ENCODE measurements at regions not wholly inside any gene's neighbourhood (a gene's known extent, or its start where the extent isn't known, plus 50 kb on each side); places are given as distances from the start of the nearest gene placed in this dataset.

- intact Hi-C loops (cut with micrococcal nuclease) = no loop called here
Measured at GRCh38 chr4:31078661-31079060, 358.5 kb downstream of the PCDH7 start.

DNA sequence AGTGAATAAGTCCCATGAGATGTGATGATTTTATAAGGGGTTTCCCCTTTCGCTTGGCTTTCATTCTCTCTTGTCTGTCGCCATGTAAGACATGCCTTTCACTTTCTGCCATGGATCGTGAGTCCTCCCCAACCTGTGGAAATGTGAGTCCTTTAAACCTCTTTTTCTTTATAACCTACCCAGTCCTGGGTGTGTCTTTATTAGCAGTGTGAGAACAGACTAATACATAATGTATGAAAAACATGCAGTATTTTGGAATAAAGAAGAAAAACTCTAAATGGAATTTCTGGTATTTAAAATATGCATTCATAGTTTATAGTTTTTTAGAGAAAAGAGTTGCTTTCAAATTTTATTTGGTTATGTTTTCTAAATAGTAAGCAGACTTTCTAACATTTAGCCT is 360.7 kb downstream of the PCDH7 start:
- ATAC-seq = no peak
- no peak for DNase-seq
- intact Hi-C loops (cut with micrococcal nuclease) = no loop called here

More at GRCh38 chr4:31078661-31079060, 358.5 kb downstream of the PCDH7 start:
- ATAC-seq (no peak), DNase-seq (no peak)

GRCh38 chr4:31081366-31081765 is 361.2 kb downstream of the PCDH7 start:
- DNase-seq (no peak), ATAC-seq (no peak)
- intact Hi-C loops (cut with micrococcal nuclease) = no loop called here

DNA sequence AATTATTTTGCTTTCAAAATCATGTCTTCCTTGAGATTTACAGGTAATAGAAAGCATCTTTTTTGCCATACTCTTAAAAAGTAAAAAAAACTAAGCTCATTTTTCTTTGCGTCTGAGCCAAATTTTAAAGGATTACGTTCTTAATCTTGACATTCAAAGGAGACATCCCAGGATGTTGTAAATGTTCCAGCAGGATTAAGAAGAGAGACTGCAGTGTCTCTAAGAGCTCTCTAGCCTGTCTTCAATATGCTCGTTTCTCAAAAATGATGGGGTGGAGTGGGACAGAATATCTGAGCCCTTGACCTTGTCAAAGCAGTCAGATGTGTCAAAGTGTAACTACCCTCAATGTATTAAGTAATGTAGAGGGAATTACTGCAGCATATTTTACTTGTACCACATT is 363.3 kb downstream of the PCDH7 start:
- no peak for ATAC-seq
- no peak for DNase-seq
- intact Hi-C loops (cut with micrococcal nuclease) = no loop called here

DNA sequence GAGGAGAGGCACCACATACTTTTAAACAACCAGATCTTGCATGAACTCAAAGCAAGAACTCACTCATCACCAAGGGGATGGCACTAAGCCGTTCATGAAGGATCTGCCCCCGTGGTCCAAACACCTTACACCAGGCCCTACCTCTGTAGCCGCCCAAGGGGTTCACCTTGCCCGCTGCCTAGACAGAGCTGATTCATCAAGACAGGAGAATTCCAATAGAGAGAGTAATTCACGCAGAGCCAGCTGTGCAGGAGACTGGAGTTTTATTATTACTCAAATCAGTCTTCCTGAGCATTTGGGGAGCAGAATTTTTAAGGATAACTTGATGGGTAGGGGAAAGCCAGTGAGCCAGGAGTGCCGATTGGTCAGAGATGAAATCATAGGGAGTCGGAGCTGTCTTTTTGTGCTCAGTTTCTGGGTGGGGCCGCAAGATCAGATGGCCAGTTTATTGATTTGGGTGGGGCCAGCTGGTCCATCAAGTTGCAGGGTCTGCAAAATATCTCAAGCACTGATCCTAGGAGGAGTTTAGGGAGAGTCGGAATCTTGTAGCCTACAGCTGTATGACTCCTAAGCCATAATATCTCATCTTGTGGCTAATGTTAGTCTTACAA is 364.7 kb downstream of the PCDH7 start:
- DNase-seq = peak; percentile 14
- ATAC-seq = no peak
- intact Hi-C loops (cut with micrococcal nuclease) = no loop called here

DNA sequence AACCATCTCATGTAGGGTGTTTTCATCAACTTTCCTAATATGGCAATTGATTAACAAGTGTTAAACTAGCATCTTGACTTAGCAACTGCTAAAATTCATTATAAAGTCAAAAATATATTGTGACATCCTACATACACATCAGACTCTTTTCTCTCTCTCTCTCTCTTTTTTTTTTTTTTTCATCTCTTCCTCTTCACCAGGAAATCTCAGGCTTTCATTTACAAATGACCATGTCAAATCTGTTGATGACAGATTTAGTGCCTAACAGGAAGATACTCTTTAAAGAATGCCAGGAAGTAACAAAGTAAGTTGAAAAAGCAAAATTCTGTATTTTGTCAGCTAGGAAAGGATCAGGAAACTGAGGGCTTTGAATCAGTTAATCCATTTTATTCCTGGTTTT is 365.5 kb downstream of the PCDH7 start:
- no peak for DNase-seq
- ATAC-seq = no peak
- intact Hi-C loops (cut with micrococcal nuclease) = no loop called here

DNA sequence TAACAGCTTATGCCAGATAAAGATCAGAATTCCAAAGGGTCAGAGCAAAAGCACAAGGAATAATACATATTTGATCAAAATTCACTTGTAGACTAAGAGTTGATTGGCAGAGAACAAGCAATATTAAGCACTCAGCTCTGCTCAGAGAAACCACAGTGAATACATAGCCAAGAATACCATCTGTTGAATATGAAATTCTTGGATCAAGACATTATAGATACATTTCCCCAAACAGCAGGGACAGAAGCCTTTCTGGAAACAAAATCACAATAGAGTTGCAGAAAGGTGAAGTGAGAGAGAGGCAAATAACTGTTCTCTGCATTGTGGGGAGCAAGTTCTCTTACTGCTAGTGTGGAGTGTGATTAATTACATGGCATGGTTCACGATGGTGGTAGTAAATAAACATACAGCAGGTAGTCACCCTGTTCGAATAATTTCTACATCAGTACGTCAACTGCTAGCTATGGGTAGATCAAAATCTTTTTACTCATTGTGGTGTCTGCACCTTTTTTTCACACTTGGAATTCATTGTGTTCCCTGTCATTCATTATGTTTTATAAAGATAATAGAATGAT is 366.7 kb downstream of the PCDH7 start:
- intact Hi-C loops (cut with micrococcal nuclease) = no loop called here
- DNase-seq = no peak
- ATAC-seq = no peak

DNA sequence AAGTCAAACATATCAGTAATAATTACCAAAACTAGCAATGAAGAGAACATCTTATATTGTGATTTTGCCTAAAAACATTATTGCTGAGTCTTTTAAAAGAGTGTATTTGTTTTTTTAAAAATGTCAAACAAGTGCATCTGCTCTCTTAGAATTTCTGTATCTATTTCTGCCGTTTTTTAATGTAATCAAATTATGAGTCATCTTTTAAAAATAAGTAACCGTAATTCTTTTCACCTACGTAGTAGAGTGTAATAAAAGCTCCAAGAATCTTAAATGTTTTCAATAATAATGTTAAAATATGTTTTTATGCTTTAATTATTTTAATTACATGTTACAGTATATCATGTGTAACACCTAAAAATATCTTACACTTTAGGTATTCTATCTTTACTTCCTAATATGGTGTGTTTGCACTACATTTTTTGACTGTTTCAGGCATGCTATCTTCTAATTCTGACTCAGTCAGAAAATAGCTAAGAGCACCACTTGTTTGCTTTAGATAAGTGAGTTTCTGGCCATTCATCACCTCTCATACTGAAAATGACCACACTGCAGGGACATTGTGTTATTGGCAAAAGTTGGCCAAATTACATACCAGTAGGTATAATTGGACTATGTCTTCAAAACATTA is 368.5 kb downstream of the PCDH7 start:
- DNase-seq (no peak), ATAC-seq (peak; percentile 86)
- intact Hi-C loops (cut with micrococcal nuclease) = no loop called here

GRCh38 chr4:31089815-31090214 is 369.6 kb downstream of the PCDH7 start:
- intact Hi-C loops (cut with micrococcal nuclease) = no loop called here
- DNase-seq (peak; percentile 36), ATAC-seq (peak; percentile 92)

- intact Hi-C loops (cut with micrococcal nuclease) = no loop called here
- DNase-seq (no peak), ATAC-seq (no peak)
Measured at GRCh38 chr4:31094474-31094873, 374.3 kb downstream of the PCDH7 start.

- ATAC-seq = peak; percentile 60
Measured at GRCh38 chr4:31097999-31098398, 377.8 kb downstream of the PCDH7 start.

DNA sequence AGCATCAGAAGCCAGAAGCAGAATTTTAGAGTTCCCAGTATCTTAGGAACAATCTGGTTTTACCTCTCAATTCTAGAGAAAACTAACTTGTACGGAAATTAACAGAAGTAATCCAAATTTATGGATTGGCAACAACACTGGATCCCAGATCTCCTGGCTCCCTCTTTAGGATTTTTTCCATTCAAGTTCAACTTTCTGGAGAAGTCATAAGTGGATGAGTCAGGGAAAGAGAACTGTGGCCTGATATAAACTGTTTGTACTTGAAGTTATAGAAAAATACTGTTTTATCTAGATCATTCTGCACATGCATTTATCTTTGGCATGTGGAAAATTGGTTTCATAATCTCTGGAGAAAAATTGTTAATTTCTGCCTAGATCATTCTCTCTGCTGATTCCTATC is 380.4 kb downstream of the PCDH7 start:
- intact Hi-C loops (cut with micrococcal nuclease) = no loop called here
- DNase-seq (no peak), ATAC-seq (no peak)

More at GRCh38 chr4:31097999-31098398, 377.8 kb downstream of the PCDH7 start:
- intact Hi-C loops (cut with micrococcal nuclease) = no loop called here
- no peak for DNase-seq

DNA sequence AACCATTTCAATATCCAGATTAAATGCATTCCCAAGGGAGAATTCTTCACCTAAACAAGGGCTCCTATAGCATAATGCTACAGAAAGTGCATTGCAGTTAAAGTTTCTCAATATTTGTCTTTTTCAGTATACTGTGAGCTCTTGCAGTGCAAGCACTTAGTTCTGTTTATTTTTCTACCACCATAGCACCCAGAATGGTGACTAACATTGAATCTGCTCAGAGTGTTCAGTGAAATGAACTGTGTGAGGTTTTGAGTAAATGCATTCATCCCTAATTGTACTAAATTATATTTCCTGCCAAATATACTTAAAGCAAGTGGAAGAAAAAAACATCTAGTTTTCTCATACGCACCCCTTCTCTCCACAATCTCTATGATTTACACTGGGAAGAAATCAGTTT is 383.9 kb downstream of the PCDH7 start:
- intact Hi-C loops (cut with micrococcal nuclease) = no loop called here
- ATAC-seq (no peak), DNase-seq (no peak)

DNA sequence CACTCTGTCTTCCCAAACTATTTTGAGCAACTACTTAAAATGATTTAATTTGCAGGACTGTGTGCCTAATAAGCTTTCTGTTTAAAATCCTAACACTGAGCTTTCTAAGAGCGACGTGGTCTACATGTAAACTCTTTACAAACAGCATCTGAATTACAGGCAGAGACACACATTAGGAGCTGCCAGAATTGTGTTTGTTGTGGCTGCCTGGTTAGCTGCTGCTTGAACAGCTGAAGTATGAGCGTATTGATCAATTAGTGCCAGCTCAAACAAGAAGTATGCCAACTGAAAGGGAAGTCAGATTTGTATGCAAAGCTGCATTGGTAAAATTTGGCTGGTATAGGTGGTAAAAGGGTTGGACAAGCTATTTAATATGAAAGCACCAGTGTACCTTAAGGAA is 384.4 kb downstream of the PCDH7 start:
- DNase-seq (no peak), ATAC-seq (no peak)
- intact Hi-C loops (cut with micrococcal nuclease) = no loop called here

- ATAC-seq = no peak
- intact Hi-C loops (cut with micrococcal nuclease) = no loop called here
- no peak for DNase-seq
Measured at GRCh38 chr4:31106419-31106818, 386.2 kb downstream of the PCDH7 start.

DNA sequence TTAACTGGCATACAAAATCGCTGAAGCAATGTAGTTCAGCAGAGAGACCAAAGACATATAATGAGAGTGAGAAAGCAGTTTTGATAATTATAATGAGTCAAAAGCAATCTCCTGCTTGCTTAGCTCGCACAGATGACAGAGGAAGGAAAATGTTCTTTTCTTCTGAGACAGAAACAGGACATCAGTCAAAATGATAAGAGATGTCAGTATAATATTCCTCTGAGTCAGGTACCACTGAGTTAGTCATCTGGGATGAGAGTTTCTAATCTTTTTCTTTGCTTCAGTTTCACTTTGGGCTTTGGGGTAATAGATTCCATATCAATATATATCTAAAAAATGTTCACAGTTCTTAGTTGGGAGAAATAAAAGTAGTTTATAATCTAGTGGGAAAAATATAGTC is 387.2 kb downstream of the PCDH7 start:
- ATAC-seq (no peak), DNase-seq (no peak)
- intact Hi-C loops (cut with micrococcal nuclease) = no loop called here

DNA sequence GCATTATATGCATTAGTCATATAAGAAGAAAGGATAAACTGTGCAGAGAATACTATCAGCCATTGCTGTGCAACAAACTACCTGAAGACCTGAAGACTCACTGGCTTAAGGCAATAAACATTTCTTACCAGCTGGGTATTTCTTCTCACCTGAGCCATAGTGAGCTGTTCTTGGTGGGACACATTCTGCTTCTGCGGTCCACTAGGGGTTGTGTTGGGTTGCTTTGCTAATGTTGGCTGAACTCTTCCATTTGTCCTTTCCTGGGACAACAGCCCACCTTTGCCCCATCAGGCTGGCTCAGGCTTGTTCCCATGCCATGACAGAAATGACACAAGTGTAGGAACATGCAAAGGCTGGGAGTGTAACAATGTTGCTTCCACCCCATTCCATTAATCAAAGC is 388.6 kb downstream of the PCDH7 start:
- DNase-seq (no peak), ATAC-seq (no peak)
- intact Hi-C loops (cut with micrococcal nuclease) = no loop called here

DNA sequence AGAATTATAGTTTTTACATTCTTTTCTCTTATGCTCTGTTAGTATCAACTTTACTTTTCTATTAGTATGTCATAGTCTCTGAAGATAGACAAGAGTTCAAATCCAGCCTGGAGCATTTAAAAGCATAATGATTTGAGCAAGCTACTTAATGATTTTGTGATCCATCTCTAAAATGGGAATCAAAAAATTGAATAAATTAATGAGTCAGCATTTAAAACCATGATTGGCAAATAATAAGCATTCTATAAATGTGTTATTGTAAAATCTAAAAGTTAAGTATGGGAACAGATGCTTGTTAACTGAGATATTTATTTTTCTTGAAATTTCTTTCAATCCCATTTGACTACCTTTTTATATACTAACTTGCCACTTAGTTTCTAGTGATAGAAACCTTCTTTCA is 391.6 kb downstream of the PCDH7 start:
- intact Hi-C loops (cut with micrococcal nuclease) = no loop called here
- ATAC-seq (no peak), DNase-seq (no peak)

GRCh38 chr4:31114816-31115215 is 394.6 kb downstream of the PCDH7 start:
- intact Hi-C loops (cut with micrococcal nuclease) = no loop called here
- no peak for DNase-seq
- ATAC-seq = no peak

GRCh38 chr4:31124008-31124585 is 403.9 kb downstream of the PCDH7 start:
- no peak for DNase-seq
- intact Hi-C loops (cut with micrococcal nuclease) = no loop called here
- no peak for ATAC-seq

DNA sequence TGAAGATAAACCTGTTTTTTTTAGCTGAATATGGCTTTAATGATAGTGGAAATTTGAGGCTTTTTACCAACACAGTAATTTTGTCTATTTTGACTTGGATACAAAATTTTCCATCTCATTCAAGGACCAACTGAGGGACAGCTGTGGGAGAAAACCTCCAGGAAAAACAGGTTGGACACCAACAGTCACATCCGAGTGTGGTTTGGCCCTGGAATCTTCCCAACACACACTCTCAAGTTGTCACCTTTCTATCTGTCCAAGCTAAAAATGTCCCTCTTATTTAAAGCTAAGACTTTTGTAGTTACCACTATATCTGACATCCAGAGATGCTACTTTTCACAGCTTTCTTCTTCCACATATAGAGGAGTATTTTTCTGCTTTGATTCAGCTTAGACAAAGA is 404.9 kb downstream of the PCDH7 start:
- DNase-seq (no peak), ATAC-seq (no peak)
- intact Hi-C loops (cut with micrococcal nuclease) = no loop called here

Measured in left ventricle myocardium superior (tissue), 1 donor.